ENCODE measurements at regions not wholly inside any gene's neighbourhood (a gene's known extent, or its start where the extent isn't known, plus 50 kb on each side); places are given as distances from the start of the nearest gene placed in this dataset.

DNA sequence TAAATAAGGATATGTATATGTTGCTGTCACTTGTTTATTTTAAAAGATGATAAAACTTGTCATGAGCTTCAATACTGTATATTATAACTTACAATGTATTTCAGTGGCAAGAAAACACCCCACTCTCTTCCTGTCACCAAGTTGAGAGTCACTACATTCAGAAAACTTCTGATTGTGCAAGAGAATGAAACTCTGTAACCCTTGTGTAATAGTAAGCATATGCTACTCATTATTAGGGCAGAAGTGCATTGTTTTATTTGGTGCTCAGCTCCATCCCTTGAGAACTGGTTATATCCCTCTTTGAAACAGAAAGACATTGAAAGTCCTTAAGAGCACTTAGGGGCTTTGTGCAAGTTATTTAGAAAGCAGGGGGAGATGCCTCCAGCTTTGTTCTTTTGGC, 594.5 kb downstream of the ARAP2 start:
- Mint-ChIP-seq H3K27ac (no peak overlapping the region), H3K36me3 (ENCODE audit: insufficient read depth in 1 of 3, low read depth in 3 of 3) (no peaks in the 10 kb centered on the region), H3K4me1 (no peaks in the 10 kb centered on the region), H3K4me3 (no peak overlapping the region), H3K9me3 (peaks cover 0 to 2% of the 10 kb centered on the region in 2 experiments; a peak in 1 of 5 replicates), H3K27me3 (ENCODE audit: low read depth) (no peaks in the 10 kb centered on the region; the same call in 1 of the 2 replicates)
- no peak overlapping the region for H3K14ac ChIP-seq (ENCODE audit: insufficient read depth, low read length)
- no peak overlapping the region for H4K91ac ChIP-seq (ENCODE audit: insufficient read length, low read depth, low read length)
- no peak overlapping the region for H3K4me2 ChIP-seq (ENCODE audit: insufficient read depth, insufficient read length, low read length)
- no peak overlapping the region for H2BK15ac ChIP-seq (ENCODE audit: low read depth, low read length)
- no peak overlapping the region for H3K9ac ChIP-seq (ENCODE audit: extremely low read depth, insufficient read length, low read length)
- no peak overlapping the region for H2BK120ac ChIP-seq (ENCODE audit: low read depth, low read length, poor library complexity, severe bottlenecking)
- no peak overlapping the region for H4K5ac ChIP-seq (ENCODE audit: insufficient read length, low read depth, low read length)
- no peak overlapping the region for H3K56ac ChIP-seq (ENCODE audit: insufficient read length, low read depth, low read length)
- no peaks in the 10 kb centered on the region for H4K20me1 ChIP-seq (ENCODE audit: control insufficient read depth, insufficient read depth, insufficient read length)
- H3K79me2 ChIP-seq (ENCODE audit: insufficient read depth, low read length) = no peaks in the 10 kb centered on the region
- H3K27ac ChIP-seq (ENCODE audit: insufficient read length, low read depth, low read length) = no peak overlapping the region
- no peak overlapping the region for H4K8ac ChIP-seq (replicated peaks; ENCODE audit: insufficient read length, low read depth, low read length)
- no peak overlapping the region for H2BK5ac ChIP-seq (ENCODE audit: insufficient read length, low read length)
- H2AK5ac ChIP-seq (ENCODE audit: insufficient read length, low read length) = no peak overlapping the region
- no peak overlapping the region for H2BK12ac ChIP-seq (ENCODE audit: insufficient read length, low read depth, low read length)
- H3T11ph ChIP-seq (ENCODE audit: low read length) = no peak overlapping the region
- no peak overlapping the region for H3K18ac ChIP-seq (ENCODE audit: insufficient read length, low read depth, low read length)
- no peak overlapping the region for H2AFZ ChIP-seq (ENCODE audit: low read length)
- no peaks in the 10 kb centered on the region for H3K23me2 ChIP-seq (ENCODE audit: insufficient read length, low read depth, low read length, poor library complexity, severe bottlenecking)
- H3K23ac ChIP-seq (ENCODE audit: insufficient read length, low read depth, low read length) = no peak overlapping the region
- TF ChIP-seq, protein P1, sequence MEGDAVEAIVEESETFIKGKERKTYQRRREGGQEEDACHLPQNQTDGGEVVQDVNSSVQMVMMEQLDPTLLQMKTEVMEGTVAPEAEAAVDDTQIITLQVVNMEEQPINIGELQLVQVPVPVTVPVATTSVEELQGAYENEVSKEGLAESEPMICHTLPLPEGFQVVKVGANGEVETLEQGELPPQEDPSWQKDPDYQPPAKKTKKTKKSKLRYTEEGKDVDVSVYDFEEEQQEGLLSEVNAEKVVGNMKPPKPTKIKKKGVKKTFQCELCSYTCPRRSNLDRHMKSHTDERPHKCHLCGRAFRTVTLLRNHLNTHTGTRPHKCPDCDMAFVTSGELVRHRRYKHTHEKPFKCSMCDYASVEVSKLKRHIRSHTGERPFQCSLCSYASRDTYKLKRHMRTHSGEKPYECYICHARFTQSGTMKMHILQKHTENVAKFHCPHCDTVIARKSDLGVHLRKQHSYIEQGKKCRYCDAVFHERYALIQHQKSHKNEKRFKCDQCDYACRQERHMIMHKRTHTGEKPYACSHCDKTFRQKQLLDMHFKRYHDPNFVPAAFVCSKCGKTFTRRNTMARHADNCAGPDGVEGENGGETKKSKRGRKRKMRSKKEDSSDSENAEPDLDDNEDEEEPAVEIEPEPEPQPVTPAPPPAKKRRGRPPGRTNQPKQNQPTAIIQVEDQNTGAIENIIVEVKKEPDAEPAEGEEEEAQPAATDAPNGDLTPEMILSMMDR (conservative IDR thresholded peaks at IDR 0.05) = no peak
- H3K4me1 ChIP-seq (ENCODE audit: insufficient read depth, low read length) = no peaks in the 10 kb centered on the region
- H2BK20ac ChIP-seq (ENCODE audit: low read depth, low read length, poor library complexity, severe bottlenecking) = no peak overlapping the region
- no peaks in the 10 kb centered on the region for H3K27me3 ChIP-seq (ENCODE audit: insufficient read depth, low read length)
- no peaks in the 10 kb centered on the region for H3K79me1 ChIP-seq (ENCODE audit: insufficient read depth, low read depth, low read length, poor library complexity, severe bottlenecking)
- DNase-seq = no peak
- H3K4ac ChIP-seq (ENCODE audit: low read depth, low read length) = no peak overlapping the region
- H3K9me3 ChIP-seq (ENCODE audit: control insufficient read depth, low read depth, low read length) = no peaks in the 10 kb centered on the region

All from H9 (cell line).